H1 (cell line): ENCODE measurements at regions not wholly inside any gene's neighbourhood (a gene's known extent, or its start where the extent isn't known, plus 50 kb on each side); places are given as distances from the start of the nearest gene placed in this dataset.

ENCODE experiments used
- CTCF ChIA-PET: fragments of 300-600 bp; sonication (Branson Sonifier 250); formaldehyde crosslinking; loops from one replicate; lab custom pipeline; 2021; ENCODE audit not compliant: partially characterized antibody; lab: Charles Lee
- POLR2A ChIA-PET: fragments of 300-600 bp; sonication (Branson Sonifier 250); formaldehyde crosslinking; loops from one replicate; lab custom pipeline; 2021; ENCODE audit warnings: inconsistent platforms; ENCODE audit not compliant: partially characterized antibody; lab: Charles Lee
- DNase-seq, 2 experiments: peaks; one replicate each; pipeline versions ENCODE4 v3.0.0 to v3.0.0-alpha.2; 2010 to 2022; ENCODE audit warnings: low spot score in 2 of 2, low read depth in 1 of 2, mixed read lengths in 1 of 2
- FAIRE-seq: peaks from 2 replicates; lab custom pipeline; 2011; peaks lifted over from hg19 to GRCh38; lab: Jason Lieb, UNC
- H2AFZ ChIP-seq: 2 replicates; pipeline ENCODE4 v1.8.1; 2012; ENCODE audit warnings: low read length, inconsistent platforms
- H2AK5ac ChIP-seq: 2 replicates; pipeline ENCODE4 v1.6.1; 2013; ENCODE audit warnings: low read depth, low read length
- H2BK120ac ChIP-seq: replicated peaks from 2 replicates; pipeline ENCODE3; 2013; ENCODE audit warnings: low read depth, low read length, inconsistent platforms
- H2BK12ac ChIP-seq: 2 replicates; pipeline ENCODE4 v1.6.1; 2013; ENCODE audit warnings: low read depth, low read length
- H2BK15ac ChIP-seq: 2 replicates; pipeline ENCODE4 v1.6.1; 2013; ENCODE audit warnings: low read length
- H2BK20ac ChIP-seq: 2 replicates; pipeline ENCODE4 v1.6.1; 2013; ENCODE audit warnings: low read length
- H2BK5ac ChIP-seq: 2 replicates; pipeline ENCODE4 v1.6.1; 2013; ENCODE audit warnings: low read depth, low read length
- H3K14ac ChIP-seq: 2 replicates; pipeline ENCODE4 v1.6.1; 2013; ENCODE audit warnings: inconsistent platforms; ENCODE audit not compliant: insufficient read length
- H3K18ac ChIP-seq: 2 replicates; pipeline ENCODE4 v1.6.1; 2013; ENCODE audit warnings: low read length; ENCODE audit errors: extremely low read depth
- H3K23ac ChIP-seq: 2 replicates; pipeline ENCODE4 v1.6.1; 2013; ENCODE audit warnings: inconsistent platforms; ENCODE audit not compliant: insufficient read length
- H3K23me2 ChIP-seq: 2 replicates; pipeline ENCODE4 v1.6.1; 2013; ENCODE audit warnings: low read depth, low read length
- H3K27ac ChIP-seq: 2 replicates; pipeline ENCODE4 v1.6.1; 2011; ENCODE audit warnings: low read depth, low read length, inconsistent platforms
- H3K27me3 ChIP-seq, 4 experiments: replicated peaks in 1 of 4; 1 replicate in 1 of 4; 2 replicates in 3 of 4; pipeline versions ENCODE4 v1.6.1 to v1.8.1; 2011 to 2013; ENCODE audit warnings: low read length in 3 of 4, mild to moderate bottlenecking in 3 of 4, inconsistent platforms in 2 of 4, mixed read lengths in 2 of 4, moderate library complexity in 1 of 4; ENCODE audit not compliant: control insufficient read depth in 3 of 4, insufficient read depth in 3 of 4; ENCODE audit errors: extremely low read depth in 1 of 4
- H3K36me3 ChIP-seq, 4 experiments: 2 replicates each; pipeline versions ENCODE4 v1.6.1 to v1.8.1; 2011 to 2013; ENCODE audit warnings: mild to moderate bottlenecking in 4 of 4, low read length in 3 of 4, moderate library complexity in 2 of 4, control low read depth in 1 of 4, inconsistent platforms in 1 of 4; ENCODE audit not compliant: insufficient read depth in 4 of 4, control insufficient read depth in 2 of 4
- H3K4ac ChIP-seq: replicated peaks from 2 replicates; pipeline ENCODE3; 2013; ENCODE audit warnings: low read length, low read depth, mixed read lengths, inconsistent platforms; ENCODE audit not compliant: insufficient read length
- H3K4me1 ChIP-seq, 4 experiments: replicated peaks in 1 of 4; 1 replicate in 1 of 4; 2 replicates in 3 of 4; pipeline versions ENCODE4 v1.6.1 to v1.8.1; 2011 to 2013; ENCODE audit warnings: low read length in 3 of 4, inconsistent platforms in 2 of 4, mixed read lengths in 1 of 4; ENCODE audit not compliant: insufficient read depth in 4 of 4, control insufficient read depth in 3 of 4
- H3K4me2 ChIP-seq, 2 experiments: 2 replicates each; pipeline versions ENCODE4 v1.6.1 to v1.8.1; 2011 to 2013; ENCODE audit warnings: low read depth in 2 of 2, low read length in 2 of 2, control low read depth in 1 of 2, inconsistent platforms in 1 of 2, mild to moderate bottlenecking in 1 of 2; ENCODE audit not compliant: insufficient read depth in 1 of 2
- H3K4me3 ChIP-seq, 4 experiments: fragments of 200-600, 300-600 bp in 1 of 4; sonication (generic), shearing (Covaris generic), sonication (Bioruptor Twin) in 1 of 4; 2 replicates each; pipeline versions ENCODE4 v1.5.1 to v1.8.1; 2011 to 2016; ENCODE audit warnings: low read length in 4 of 4, low read depth in 3 of 4, control low read depth in 2 of 4, inconsistent platforms in 2 of 4, mild to moderate bottlenecking in 2 of 4, mixed read lengths in 1 of 4, moderate library complexity in 1 of 4; ENCODE audit not compliant: insufficient read depth in 2 of 4; ENCODE audit errors: extremely low read depth in 1 of 4
- H3K56ac ChIP-seq: replicated peaks from 2 replicates; pipeline ENCODE3; 2013; ENCODE audit warnings: low read depth, mild to moderate bottlenecking, mixed read lengths, low read length, inconsistent platforms; ENCODE audit not compliant: insufficient read length
- H3K79me1 ChIP-seq: 2 replicates; pipeline ENCODE4 v1.6.1; 2013; ENCODE audit warnings: low read depth, low read length, control low read depth
- H3K79me2 ChIP-seq, 2 experiments: 2 replicates each; pipeline versions ENCODE4 v1.6.1 to v1.8.1; 2012 to 2013; ENCODE audit warnings: low read length in 2 of 2, mild to moderate bottlenecking in 2 of 2, inconsistent platforms in 1 of 2; ENCODE audit not compliant: insufficient read depth in 2 of 2, control insufficient read depth in 1 of 2
- H3K9ac ChIP-seq, 4 experiments: replicated peaks in 1 of 4; 1 replicate in 1 of 4; 2 replicates in 3 of 4; pipeline versions ENCODE4 v1.6.1 to v1.8.1; 2011 to 2013; ENCODE audit warnings: low read depth in 3 of 4, low read length in 3 of 4, control low read depth in 2 of 4, mild to moderate bottlenecking in 2 of 4, moderate library complexity in 2 of 4, inconsistent platforms in 1 of 4; ENCODE audit errors: extremely low read depth in 1 of 4
- H3K9me3 ChIP-seq, 2 experiments: 2 replicates each; pipeline versions ENCODE4 v1.6.1 to v1.8.1; 2012 to 2013; ENCODE audit warnings: mild to moderate bottlenecking in 2 of 2, moderate library complexity in 2 of 2, control low read depth in 1 of 2, inconsistent platforms in 1 of 2, low read depth in 1 of 2, low read length in 1 of 2, mixed read lengths in 1 of 2; ENCODE audit not compliant: insufficient read depth in 2 of 2
- H4K20me1 ChIP-seq, 2 experiments: replicated peaks in 1 of 2; 2 replicates each; pipeline versions ENCODE3 to v1.8.1; 2011 to 2013; ENCODE audit warnings: inconsistent platforms in 2 of 2, low read length in 2 of 2, mild to moderate bottlenecking in 1 of 2; ENCODE audit not compliant: insufficient read depth in 2 of 2, control insufficient read depth in 1 of 2
- H4K5ac ChIP-seq: 2 replicates; pipeline ENCODE4 v1.6.1; 2013; ENCODE audit warnings: low read length, low read depth, mixed read lengths, inconsistent platforms; ENCODE audit not compliant: insufficient read length
- H4K8ac ChIP-seq: 2 replicates; pipeline ENCODE4 v1.8.0; 2013; ENCODE audit warnings: mild to moderate bottlenecking, moderate library complexity, low read length, inconsistent platforms; ENCODE audit not compliant: insufficient read depth; ENCODE audit errors: extremely low read depth
- H4K91ac ChIP-seq: replicated peaks from 2 replicates; pipeline ENCODE3; 2013; ENCODE audit warnings: low read length, mixed read lengths, inconsistent platforms; ENCODE audit not compliant: insufficient read length
- ASH2L ChIP-seq: fragments of 200-600, 300-600 bp; sonication (generic); IDR thresholded peaks from one replicate; pipeline ENCODE4 v1.7.1; 2017; ENCODE audit warnings: low read length
- CBX8 ChIP-seq: fragments of 300-800, 300-1000 bp; sonication (generic); IDR thresholded peaks from 2 replicates; pipeline ENCODE4 v1.7.1; 2016; ENCODE audit warnings: low read depth, low read length, borderline replicate concordance
- EZH2 ChIP-seq: fragments of 200-600 bp; sonication (generic); IDR thresholded peaks from 2 replicates; pipeline ENCODE4 v1.7.1; 2012; ENCODE audit warnings: low read depth, mild to moderate bottlenecking, moderate library complexity, low read length, inconsistent platforms; ENCODE audit not compliant: severe bottlenecking
- GABPA ChIP-seq: IDR thresholded peaks from 2 replicates; pipeline ENCODE4 v1.6.1; 2011; ENCODE audit warnings: mild to moderate bottlenecking, low read length, moderate library complexity, borderline replicate concordance; ENCODE audit not compliant: insufficient read depth
- JUN ChIP-seq: IDR thresholded peaks from 2 replicates; pipeline ENCODE4 v1.6.1; 2011; ENCODE audit warnings: low read depth, mild to moderate bottlenecking, improper control_type of control experiment, low read length
- NANOG ChIP-seq: IDR thresholded peaks from 2 replicates; pipeline ENCODE4 v1.6.1; 2011; ENCODE audit warnings: low read length, low read depth, mild to moderate bottlenecking, inconsistent platforms; ENCODE audit not compliant: insufficient read depth, poor library complexity, severe bottlenecking
- RXRA ChIP-seq: IDR thresholded peaks from 2 replicates; pipeline ENCODE4 v1.6.1; 2011; ENCODE audit warnings: low read depth, mild to moderate bottlenecking, low read length, moderate library complexity; ENCODE audit not compliant: insufficient read depth
- SIX5 ChIP-seq: IDR thresholded peaks from 2 replicates; pipeline ENCODE4 v1.6.1; 2011; ENCODE audit warnings: mild to moderate bottlenecking, low read depth, low read length
- WGBS, 2 experiments: shearing (Covaris generic) in 1 of 2; methylation state at CpG; one replicate each; pipeline versions ENCODE4 v1.1.6 to v1.1.7; 2013 to 2015; ENCODE audit warnings: low lambda C conversion rate in 2 of 2, mixed read lengths in 2 of 2, inconsistent platforms in 1 of 2, low coverage in 1 of 2, missing lambda C conversion rate in 1 of 2; ENCODE audit not compliant: insufficient replicate concordance in 2 of 2, insufficient coverage in 1 of 2, insufficient read length in 1 of 2; ENCODE audit errors: extremely low coverage in 1 of 2, missing lambda C conversion rate in 1 of 2; 5-methylcytosine and 5-hydroxymethylcytosine counted together

DNA sequence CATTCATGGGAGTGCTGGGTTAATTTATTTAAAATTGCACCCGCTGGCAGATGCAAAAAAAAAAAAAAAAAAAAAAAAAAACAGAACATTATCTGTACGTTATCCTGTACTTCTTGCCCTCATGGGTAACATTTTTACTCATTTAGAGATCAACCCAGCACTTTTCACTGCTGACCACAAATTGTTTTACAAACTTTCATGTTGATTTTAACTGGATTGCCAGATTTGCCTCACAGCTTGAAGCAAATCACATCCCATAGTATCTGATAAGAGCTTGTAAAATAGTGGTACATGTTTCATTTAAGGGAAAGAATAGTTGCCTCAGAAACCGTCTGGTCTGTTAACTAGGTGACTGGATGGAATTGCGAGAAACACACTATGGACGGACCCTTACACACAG lies 640.8 kb downstream of the TRIML1 start:
- no peak overlapping the region for H2BK120ac ChIP-seq
- H2BK20ac ChIP-seq: no peak overlapping the region

More for the DNA sequence above, 640.8 kb downstream of the TRIML1 start:
- no peaks in the 10 kb centered on the region for H3K27me3 ChIP-seq
- ChIA-PET CTCF (interaction anchor here (0.8 to 3.8 kb wide), 5 partner anchors 29 to 424 kb away, joined by 3 to 18 read pairs (median 3); no protein-coding TSS in a partner anchor), POLR2A (no interaction called here)
- 80% methylated on average over 5 of the region's 5 CpGs; no CpG with 5 or more reads in 1 of the 2 experiments for WGBS, 2 experiments
- no peak overlapping the region for H2BK12ac ChIP-seq
- H3K4me2 ChIP-seq: no peak overlapping the region
- H3K4me1 ChIP-seq: no peaks in the 10 kb centered on the region
- H4K5ac ChIP-seq: no peak overlapping the region
- H3K9me3 ChIP-seq: no peaks in the 10 kb centered on the region
- H2AK5ac ChIP-seq: no peak overlapping the region
- no peak overlapping the region for H3K4ac ChIP-seq
- H3K23ac ChIP-seq: no peak overlapping the region
- no peak overlapping the region for H4K91ac ChIP-seq
- no peak overlapping the region for H2BK5ac ChIP-seq
- no peak overlapping the region for H3K27ac ChIP-seq
- no peaks in the 10 kb centered on the region; a peak in 1 of 8 replicates for H3K36me3 ChIP-seq
- no peak overlapping the region for H3K14ac ChIP-seq
- no peak for FAIRE-seq
- no peaks in the 10 kb centered on the region for H3K79me1 ChIP-seq
- no peak overlapping the region for H2BK15ac ChIP-seq
- H4K20me1 ChIP-seq: no peaks in the 10 kb centered on the region
- no peak overlapping the region; the same call in 1 of the 2 replicates for H2AFZ ChIP-seq
- no peak for TF ChIP-seq RXRA
- TF ChIP-seq JUN: no peak
- no peak for TF ChIP-seq SIX5
- TF ChIP-seq EZH2: no peak
- TF ChIP-seq ASH2L: no peak
- TF ChIP-seq CBX8: no peak
- TF ChIP-seq GABPA: no peak
- no peak for TF ChIP-seq NANOG
- H3K9ac ChIP-seq: no peak overlapping the region
- no peak overlapping the region for H3K18ac ChIP-seq
- H3K4me3 ChIP-seq: no peak overlapping the region
- no peaks in the 10 kb centered on the region for H3K79me2 ChIP-seq
- no peak for DNase-seq
- no peak overlapping the region for H3K56ac ChIP-seq
- H3K23me2 ChIP-seq: no peaks in the 10 kb centered on the region
- no peak overlapping the region for H4K8ac ChIP-seq
